GM13976 (cell line): ENCODE measurements at regions not wholly inside any gene's neighbourhood (a gene's known extent, or its start where the extent isn't known, plus 50 kb on each side); places are given as distances from the start of the nearest gene placed in this dataset.
"Not testable (repeated sequence)": the region's sequence is repeated elsewhere in the genome, so short reads cannot be mapped to it uniquely, and the experiment has no call there.

ENCODE experiments used
- DNase-seq: peaks from one replicate; pipeline ENCODE4 v3.0.0; 2012; ENCODE audit warnings: low spot score
- in situ Hi-C: fragments of 300-500 bp; cut with MboI; formaldehyde crosslinking; loops from one replicate; pipeline ENCODE4 v1.12.0; 2022; ENCODE audit warnings: low sequenced_read_pairs, mixed read lengths, inconsistent platforms; ENCODE audit not compliant: unreplicated experiment
- TF ChIP-seq, protein P1 (sequence below): IDR thresholded peaks from 2 replicates; pipeline ENCODE4 v1.5.1; 2012; ENCODE audit warnings: borderline replicate concordance, mild to moderate bottlenecking; ENCODE audit not compliant: insufficient read depth; ENCODE audit errors: extremely low read depth, missing control alignments, control extremely low read depth

DNA sequence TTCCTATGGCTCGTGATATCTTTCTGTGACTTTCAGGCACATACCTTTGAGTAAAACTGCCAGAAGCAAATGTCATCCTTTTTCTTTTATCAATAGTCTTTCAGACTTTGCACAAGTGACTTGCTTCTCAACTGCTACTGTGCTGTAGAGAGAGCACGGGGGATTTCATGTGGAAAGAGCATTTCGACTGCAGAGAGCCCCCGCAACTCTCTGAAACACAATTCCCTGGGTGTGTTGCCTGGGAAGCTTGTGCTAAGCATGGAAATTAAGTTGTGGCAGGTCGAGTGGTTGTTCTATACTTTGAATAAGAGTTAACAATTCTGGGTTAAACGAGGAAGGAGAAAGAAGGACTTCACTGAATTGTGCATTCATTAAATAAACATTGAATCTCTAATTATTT is 659.1 kb downstream of the TDRD15 start:
- in situ Hi-C loops: no loop called here
- TF ChIP-seq, protein P1, sequence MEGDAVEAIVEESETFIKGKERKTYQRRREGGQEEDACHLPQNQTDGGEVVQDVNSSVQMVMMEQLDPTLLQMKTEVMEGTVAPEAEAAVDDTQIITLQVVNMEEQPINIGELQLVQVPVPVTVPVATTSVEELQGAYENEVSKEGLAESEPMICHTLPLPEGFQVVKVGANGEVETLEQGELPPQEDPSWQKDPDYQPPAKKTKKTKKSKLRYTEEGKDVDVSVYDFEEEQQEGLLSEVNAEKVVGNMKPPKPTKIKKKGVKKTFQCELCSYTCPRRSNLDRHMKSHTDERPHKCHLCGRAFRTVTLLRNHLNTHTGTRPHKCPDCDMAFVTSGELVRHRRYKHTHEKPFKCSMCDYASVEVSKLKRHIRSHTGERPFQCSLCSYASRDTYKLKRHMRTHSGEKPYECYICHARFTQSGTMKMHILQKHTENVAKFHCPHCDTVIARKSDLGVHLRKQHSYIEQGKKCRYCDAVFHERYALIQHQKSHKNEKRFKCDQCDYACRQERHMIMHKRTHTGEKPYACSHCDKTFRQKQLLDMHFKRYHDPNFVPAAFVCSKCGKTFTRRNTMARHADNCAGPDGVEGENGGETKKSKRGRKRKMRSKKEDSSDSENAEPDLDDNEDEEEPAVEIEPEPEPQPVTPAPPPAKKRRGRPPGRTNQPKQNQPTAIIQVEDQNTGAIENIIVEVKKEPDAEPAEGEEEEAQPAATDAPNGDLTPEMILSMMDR: no peak
- DNase-seq: no peak

DNA sequence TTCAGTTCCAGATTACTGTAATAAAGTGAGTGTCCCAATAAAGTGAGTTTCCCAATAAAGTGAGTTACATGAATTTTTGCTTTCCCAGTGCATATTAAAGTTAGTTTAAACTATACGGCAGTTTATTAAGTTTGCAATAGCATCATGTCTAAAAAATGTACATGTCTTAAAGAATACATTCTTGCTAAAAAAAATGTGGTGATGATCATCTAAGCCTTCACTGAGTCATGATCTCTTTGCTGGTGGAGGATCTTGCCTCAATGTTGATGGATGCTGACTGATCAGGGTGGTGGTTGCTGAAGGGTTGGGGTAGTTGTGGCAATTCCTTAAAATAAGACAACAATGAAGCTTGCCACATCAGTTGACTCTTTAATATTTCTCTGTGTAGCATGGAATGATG is 664.2 kb downstream of the TDRD15 start:
- TF ChIP-seq, protein P1: no peak
- no peak for DNase-seq
- in situ Hi-C loops: no loop called here

DNA sequence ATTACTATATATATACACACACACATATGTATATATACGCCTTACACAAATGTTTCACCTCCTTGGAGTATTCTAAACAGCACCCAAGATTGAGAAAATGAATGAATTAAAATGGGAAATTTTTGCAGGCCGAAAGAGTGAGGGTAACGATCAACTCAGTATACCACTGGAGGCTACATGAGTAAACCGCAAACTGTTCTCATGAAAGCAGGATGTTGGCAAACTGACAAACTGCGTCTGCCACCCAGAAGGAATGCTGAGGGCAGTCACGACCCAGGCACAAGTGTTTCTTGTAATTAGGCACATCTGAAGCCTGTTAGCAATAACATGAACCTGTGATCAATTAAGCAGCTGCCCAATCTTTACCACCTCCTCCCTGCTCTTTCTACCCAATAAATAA is 666.5 kb downstream of the TDRD15 start:
- DNase-seq, in situ Hi-C loops: not testable (repeated sequence)

DNA sequence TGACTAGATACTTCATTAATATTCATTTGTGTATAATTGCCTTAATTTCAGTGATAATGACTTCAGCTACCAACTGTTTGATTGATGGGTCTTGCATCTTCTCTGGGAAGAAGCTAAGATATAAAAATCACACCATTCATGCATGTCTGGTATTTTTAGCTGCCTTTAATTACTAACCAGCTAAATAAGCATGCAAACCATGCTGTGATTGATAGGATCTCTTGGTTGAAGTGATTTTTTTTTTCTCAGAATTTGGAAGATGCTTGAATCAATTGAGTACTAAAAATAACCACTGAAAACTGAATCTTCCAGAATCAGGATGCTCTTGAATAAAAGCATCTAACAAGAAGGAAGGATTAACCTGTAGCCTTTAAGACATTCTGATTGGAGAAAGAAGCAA is 668.8 kb downstream of the TDRD15 start:
- TF ChIP-seq, protein P1: no peak
- in situ Hi-C loops: no loop called here
- DNase-seq: no peak

DNA sequence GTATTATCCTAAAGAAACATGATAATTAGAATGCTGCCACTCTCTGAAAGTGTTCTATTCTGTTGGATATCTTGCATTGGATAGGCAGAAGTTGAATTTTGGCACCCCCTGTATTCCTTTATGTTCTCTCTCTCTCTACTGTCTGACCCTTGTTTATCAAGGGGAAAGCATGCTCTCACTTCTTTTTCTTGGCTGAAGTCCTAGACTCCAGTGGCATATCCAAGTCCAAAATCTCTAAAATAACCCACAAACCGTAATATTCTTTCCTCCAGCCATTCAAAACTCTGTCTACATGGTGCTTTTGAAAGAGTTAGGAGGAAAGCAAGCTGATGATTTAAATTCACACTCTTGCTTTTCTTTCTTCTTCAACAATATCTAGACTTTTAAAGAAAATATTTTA is 669.7 kb downstream of the TDRD15 start:
- TF ChIP-seq, protein P1: no peak
- in situ Hi-C loops: no loop called here
- no peak for DNase-seq

DNA sequence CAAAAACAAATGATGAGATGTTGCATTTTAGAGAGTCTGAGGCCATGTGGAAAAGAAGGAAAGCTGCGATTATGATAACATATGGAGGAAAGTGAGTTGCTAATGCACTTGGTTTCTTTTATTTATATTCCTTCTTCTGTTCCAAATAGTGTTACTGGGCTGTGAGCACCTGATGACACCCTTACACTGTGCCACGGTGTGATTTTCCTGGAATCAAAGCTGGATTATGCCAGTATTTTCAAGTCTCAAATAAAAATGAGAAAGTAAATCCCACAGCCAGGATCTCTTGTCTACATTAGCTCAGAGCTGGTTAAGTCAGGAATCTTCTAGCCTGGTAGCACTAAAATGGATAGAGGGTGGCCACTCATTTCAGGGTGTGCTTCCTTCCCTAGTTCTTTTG is 670.8 kb downstream of the TDRD15 start:
- TF ChIP-seq, protein P1: no peak
- DNase-seq: no peak
- in situ Hi-C loops: no loop called here

DNA sequence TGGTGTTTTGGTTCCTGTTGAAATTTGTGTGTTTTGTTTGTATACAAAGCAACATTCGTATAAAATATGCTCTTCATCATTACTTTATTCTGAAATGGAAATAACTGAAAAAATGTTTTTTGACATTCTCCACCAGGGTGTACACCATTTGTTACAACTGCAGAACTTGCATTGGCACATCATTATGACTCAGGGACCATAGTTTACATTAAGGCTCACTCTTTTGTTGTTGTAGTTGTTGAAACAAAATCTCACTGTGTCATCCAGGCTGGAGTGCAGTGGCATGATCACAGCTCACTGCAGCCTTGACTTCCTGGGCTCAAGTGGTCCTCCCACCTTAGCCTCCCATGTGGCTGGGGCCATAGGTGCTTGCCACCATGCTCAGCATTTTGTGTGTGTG is 676.6 kb downstream of the TDRD15 start:
- TF ChIP-seq, protein P1: no peak
- in situ Hi-C loops: no loop called here
- DNase-seq: no peak
